SK-N-SH treated with all-trans-retinoic acid at 6 μM for 48 hours (cell line): ENCODE measurements at regions not wholly inside any gene's neighbourhood (a gene's known extent, or its start where the extent isn't known, plus 50 kb on each side); places are given as distances from the start of the nearest gene placed in this dataset.

Source experiments
- ARNTL ChIP-seq: fragments of 450-650 bp; formaldehyde crosslinking; IDR thresholded peaks from 2 replicates; pipeline ENCODE4 v1.5.0; 2020; ENCODE audit warnings: low read depth, mild to moderate bottlenecking, moderate library complexity, borderline replicate concordance
- BACH2 ChIP-seq: fragments of 250-450 bp; sonication (Bioruptor Pico); IDR thresholded peaks from 2 replicates; pipeline ENCODE4 v1.9.0; 2021; ENCODE audit warnings: mild to moderate bottlenecking, borderline replicate concordance
- CREB5 ChIP-seq: fragments of 250-450 bp; sonication (Bioruptor Pico); IDR thresholded peaks from 2 replicates; pipeline ENCODE4 v1.5.1; 2020; ENCODE audit warnings: low read depth, mild to moderate bottlenecking, moderate library complexity
- CSDC2 ChIP-seq: fragments of 250-450 bp; sonication (Bioruptor Pico); IDR thresholded peaks from 2 replicates; pipeline ENCODE4 v1.5.0; 2020; ENCODE audit warnings: mild to moderate bottlenecking, moderate library complexity
- ISL1 ChIP-seq: fragments of 250-450 bp; sonication (Bioruptor Pico); IDR thresholded peaks from 2 replicates; pipeline ENCODE4 v2.1.2; 2022; ENCODE audit warnings: mild to moderate bottlenecking, moderate library complexity
- PATZ1 ChIP-seq: fragments of 250-450 bp; sonication (Bioruptor Pico); IDR thresholded peaks from 2 replicates; pipeline ENCODE4 v1.8.0; 2020; ENCODE audit warnings: mild to moderate bottlenecking, moderate library complexity, borderline replicate concordance
- PPARA ChIP-seq: fragments of 250-450 bp; sonication (Bioruptor Pico); IDR thresholded peaks from 2 replicates; pipeline ENCODE4 v1.5.0; 2020; ENCODE audit warnings: mild to moderate bottlenecking, borderline replicate concordance
- SNAI2 ChIP-seq: fragments of 250-450 bp; sonication (Bioruptor Pico); IDR thresholded peaks from 2 replicates; pipeline ENCODE4 v1.5.0; 2020; ENCODE audit warnings: mild to moderate bottlenecking, moderate library complexity
- TOX ChIP-seq: fragments of 250-450 bp; sonication (Bioruptor Pico); IDR thresholded peaks from 2 replicates; pipeline ENCODE4 v1.8.0; 2021; ENCODE audit warnings: mild to moderate bottlenecking, moderate library complexity, borderline replicate concordance
- TSHZ2 ChIP-seq: fragments of 250-450 bp; sonication (Bioruptor Pico); IDR thresholded peaks from 2 replicates; pipeline ENCODE4 v1.5.0; 2020; ENCODE audit warnings: mild to moderate bottlenecking, moderate library complexity
- ZC3H10 ChIP-seq: fragments of 250-450 bp; sonication (Bioruptor Pico); IDR thresholded peaks from 2 replicates; pipeline ENCODE4 v1.5.1; 2021; ENCODE audit warnings: mild to moderate bottlenecking, moderate library complexity
- ZFP3 ChIP-seq: fragments of 250-450 bp; sonication (Bioruptor Pico); IDR thresholded peaks from 2 replicates; pipeline ENCODE4 v1.5.0; 2020; ENCODE audit warnings: mild to moderate bottlenecking, moderate library complexity
- ZNF565 ChIP-seq: fragments of 450-650 bp; formaldehyde crosslinking; conservative IDR thresholded peaks from 2 replicates; pipeline ENCODE4 v1.5.0; 2020; ENCODE audit warnings: low read depth, mild to moderate bottlenecking, moderate library complexity
- ZNF8 ChIP-seq: fragments of 450-650 bp; formaldehyde crosslinking; IDR thresholded peaks from 2 replicates; pipeline ENCODE4 v1.5.0; 2020; ENCODE audit warnings: mild to moderate bottlenecking, moderate library complexity

- no peak for TF ChIP-seq ISL1 (CRISPR knock-in tag)
- no peak for TF ChIP-seq PATZ1 (CRISPR knock-in tag)
- no peak for TF ChIP-seq CSDC2 (CRISPR knock-in tag)
- TF ChIP-seq PPARA: no peak
- no peak for TF ChIP-seq ZC3H10
- no peak for TF ChIP-seq BACH2 (CRISPR knock-in tag)
- no peak for TF ChIP-seq TSHZ2
- no peak for TF ChIP-seq ZNF8 (CRISPR knock-in tag)
- TF ChIP-seq SNAI2: no peak
- no peak for TF ChIP-seq TOX
- TF ChIP-seq ZFP3 (CRISPR knock-in tag): no peak
- TF ChIP-seq ZNF565 (CRISPR knock-in tag): no peak
- TF ChIP-seq ARNTL (CRISPR knock-in tag): no peak
- TF ChIP-seq CREB5 (CRISPR knock-in tag): no peak
These were observed 624.8 kb upstream of the RAB6C start for GRCh38 chr2:129354631-129355030.
